HL-60/S4 (cell line): ENCODE measurements at regions not wholly inside any gene's neighbourhood (a gene's known extent, or its start where the extent isn't known, plus 50 kb on each side); places are given as distances from the start of the nearest gene placed in this dataset.

ENCODE experiments used
- in situ Hi-C: fragments of 300-500 bp; cut with MboI; formaldehyde crosslinking; loops from 2 replicates; pipeline ENCODE4 v1.14.3; 2022; ENCODE audit warnings: low sequenced_read_pairs

GRCh38 chr6:10307028-10307427 is 107.8 kb downstream of the TFAP2A start:
- in situ Hi-C loops: no loop called here

- in situ Hi-C loops: no loop called here
Measured at GRCh38 chr6:10305790-10306415, 109.0 kb downstream of the TFAP2A start.

GRCh38 chr6:10303608-10304506 is 111.0 kb downstream of the TFAP2A start:
- in situ Hi-C loops: no loop called here

- in situ Hi-C loops: no loop called here
Measured at GRCh38 chr6:10302566-10303235, 112.2 kb downstream of the TFAP2A start.

GRCh38 chr6:10300071-10300470 is 114.8 kb downstream of the TFAP2A start:
- in situ Hi-C loops: no loop called here

GRCh38 chr6:10297832-10298231 is 117.0 kb downstream of the TFAP2A start:
- in situ Hi-C loops: no loop called here

DNA sequence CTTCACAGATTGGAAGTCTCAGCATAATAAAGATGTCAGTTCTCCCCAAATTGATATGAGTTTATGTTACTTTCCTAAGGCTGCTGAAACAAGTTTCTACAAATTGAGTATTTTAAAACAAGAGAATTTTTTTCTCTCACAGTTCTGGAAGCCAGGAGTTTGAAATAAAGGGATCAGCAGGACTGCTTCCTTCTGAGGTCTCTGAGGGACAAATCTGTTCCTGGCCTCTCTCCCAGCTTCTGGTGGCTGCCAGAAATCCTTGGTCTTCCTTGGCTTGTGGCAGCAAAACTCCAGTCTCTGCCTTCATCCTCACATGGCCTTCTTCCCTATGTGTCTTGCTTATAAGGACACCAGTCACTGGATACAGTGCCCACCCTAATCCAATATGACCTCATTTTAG is 136.1 kb downstream of the TFAP2A start:
- in situ Hi-C loops: no loop called here

GRCh38 chr6:10276660-10277287 is 138.1 kb downstream of the TFAP2A start:
- in situ Hi-C loops: no loop called here

DNA sequence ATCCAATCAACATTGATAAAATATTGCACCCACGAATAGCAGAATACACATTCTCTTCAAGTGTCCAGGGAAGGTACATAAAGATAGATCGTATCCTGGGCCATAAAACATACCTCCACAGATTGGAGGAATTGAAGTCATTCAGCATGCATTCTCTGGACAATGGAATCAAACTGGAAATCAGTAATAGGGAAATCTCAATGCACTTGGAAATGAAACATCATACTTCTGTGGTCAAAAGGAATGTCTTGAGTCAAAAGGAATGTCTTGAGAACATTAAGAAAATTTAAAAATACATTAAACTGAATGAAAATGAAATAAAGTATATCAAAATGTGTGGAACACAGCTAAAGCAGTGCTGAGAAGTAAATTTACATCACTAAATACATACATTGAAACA is 138.8 kb downstream of the TFAP2A start:
- in situ Hi-C loops: no loop called here

DNA sequence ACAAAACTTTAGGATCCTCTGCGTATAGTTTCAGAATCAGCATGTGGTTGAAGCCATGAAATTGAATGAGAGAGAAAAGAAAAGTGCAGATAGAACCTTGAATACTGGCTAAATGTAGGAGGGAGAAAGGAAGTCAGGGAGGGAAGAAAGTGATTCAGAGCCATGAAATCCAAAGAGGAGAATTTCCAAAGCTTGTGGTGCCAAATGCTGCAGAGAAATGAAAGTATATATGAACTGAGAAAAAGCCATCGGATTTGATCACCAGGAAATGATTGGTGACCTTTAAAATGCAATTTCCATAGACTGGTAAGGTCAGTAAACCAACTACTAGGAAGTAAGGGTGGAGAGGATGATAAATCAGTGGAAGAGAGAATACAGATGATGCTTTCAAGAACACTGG is 142.3 kb downstream of the TFAP2A start:
- in situ Hi-C loops: no loop called here

DNA sequence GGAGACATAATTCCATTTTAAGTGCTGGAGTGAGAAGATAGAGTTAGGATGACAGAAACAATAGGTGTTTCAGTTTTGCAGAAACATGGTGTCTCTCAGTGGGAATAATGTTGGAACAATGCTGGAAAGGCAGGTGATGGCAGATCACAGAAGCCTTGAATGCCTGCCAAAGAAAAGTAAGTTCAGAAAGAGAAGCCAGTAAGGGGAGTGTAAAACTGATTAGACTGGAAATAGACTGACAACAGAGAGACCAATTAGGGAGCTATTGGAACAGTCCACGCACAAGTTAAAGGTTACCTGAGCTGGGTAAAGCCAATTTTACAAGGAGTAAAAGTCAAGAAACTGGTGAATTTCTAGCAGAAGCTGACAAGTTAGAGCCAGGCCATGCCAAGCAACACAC is 142.9 kb downstream of the TFAP2A start:
- in situ Hi-C loops: no loop called here

GRCh38 chr6:10269814-10270472 is 144.9 kb downstream of the TFAP2A start:
- in situ Hi-C loops: no loop called here

DNA sequence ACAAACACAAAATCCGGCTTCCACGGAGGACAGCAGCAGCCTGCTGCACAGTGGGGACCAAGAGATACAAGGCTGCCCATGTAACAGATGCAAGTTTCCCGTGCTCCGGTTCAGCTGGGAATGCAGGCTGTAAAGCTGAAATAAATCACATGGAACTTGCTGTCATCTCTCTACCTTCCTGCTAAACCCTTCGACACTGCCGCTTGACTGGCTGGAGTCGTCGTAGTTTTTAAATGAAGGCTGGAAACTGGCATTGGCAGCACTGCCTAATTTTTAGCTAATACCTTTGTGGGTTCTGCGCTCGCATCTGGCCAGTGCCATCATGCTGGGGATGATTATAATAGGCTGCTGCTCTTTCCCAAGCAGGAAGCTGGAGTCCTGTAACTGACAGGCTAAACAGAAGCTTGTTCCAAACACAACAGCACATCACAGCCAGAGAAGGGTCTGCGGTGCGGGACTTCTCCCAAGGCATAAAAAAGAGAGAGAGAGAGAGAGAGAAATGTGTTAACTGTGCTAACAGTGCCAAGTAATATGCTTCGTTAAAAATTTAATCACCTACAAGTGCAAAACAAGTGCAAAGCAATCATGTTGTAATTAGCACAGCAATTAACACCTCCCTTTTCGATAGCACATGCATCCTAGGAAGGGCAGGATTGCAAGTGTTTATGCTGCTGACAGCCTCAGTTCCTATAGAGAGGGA is 146.1 kb downstream of the TFAP2A start:
- in situ Hi-C loops: no loop called here

DNA sequence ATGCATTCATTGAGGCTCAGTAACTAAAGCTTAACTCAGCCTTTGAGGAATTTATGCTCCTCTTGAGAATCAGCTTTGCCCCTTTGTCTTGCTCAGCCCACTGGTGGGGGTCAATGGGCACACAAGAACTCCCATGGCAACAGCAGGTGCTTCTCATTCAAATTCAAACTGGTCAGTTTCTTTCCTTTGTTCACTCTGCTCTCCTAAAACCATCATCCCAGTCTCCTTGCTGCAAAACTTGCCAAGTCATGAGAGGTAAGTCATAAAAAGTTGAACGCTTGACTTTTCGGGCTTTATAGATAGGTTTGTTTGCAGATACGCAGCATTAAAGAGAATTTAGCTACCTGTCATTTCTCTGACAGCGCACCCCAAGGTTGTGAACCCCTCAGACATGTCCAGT is 146.8 kb downstream of the TFAP2A start:
- in situ Hi-C loops: no loop called here

DNA sequence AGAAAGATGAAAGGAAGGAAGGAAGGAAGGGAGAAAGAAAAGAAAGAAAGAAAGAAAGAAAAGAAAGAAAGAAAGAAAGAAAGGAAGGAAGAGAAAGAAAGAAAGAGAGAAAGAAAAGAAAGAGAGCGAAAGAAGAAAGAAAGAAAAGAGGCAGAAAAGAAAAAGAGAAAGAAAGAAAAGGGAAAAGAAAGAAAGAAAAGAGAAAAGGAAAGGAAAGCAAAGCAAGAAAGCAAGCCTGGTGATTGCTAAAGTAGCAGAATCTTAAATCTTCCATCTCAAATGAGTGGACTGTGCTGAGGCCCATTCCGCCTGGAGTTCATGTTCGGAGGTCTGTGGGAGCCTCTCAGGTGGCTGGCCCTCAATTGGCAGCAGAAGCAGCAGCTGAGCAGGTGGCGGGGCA is 148.4 kb downstream of the TFAP2A start:
- in situ Hi-C loops: no loop called here

DNA sequence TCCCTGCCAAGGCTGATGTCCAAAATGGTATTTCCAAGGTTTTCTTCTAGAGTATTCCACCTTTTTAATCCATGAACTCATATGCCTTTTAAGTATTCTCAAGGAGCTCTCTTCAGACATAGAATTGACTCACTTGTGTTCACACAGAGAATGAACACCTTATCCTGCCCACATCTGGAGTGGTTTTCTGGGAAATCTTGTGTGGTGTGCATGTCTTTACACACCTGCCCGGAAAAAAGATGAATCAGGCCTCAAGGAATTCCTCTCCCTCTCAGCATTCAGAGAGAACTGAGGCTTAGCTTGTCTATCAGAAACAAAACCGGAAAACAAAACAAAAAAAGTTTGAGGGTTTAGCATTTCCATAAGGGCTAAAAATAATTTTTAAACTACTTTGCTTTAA is 148.8 kb downstream of the TFAP2A start:
- in situ Hi-C loops: no loop called here

- in situ Hi-C loops: no loop called here
Measured at GRCh38 chr6:10262505-10262904, 152.4 kb downstream of the TFAP2A start.

DNA sequence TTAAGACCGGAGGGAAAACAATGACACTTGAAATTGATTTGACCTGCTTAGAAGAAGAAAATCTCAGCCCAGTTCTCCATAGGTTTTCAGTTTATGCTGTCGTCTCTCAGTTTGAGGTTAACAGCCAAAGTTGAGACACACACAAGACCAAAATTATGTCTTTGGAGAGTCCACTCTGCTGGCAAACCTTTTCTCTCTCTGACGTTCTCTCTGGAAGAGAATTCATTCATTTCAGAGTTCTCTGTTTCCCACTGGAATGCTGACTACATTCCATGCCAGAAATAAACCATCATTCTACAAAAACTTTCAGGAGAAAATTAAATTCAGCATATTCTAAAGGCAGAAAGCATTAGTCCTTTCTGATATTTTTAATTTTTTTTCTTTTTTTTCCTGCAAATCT is 155.2 kb downstream of the TFAP2A start:
- in situ Hi-C loops: no loop called here

GRCh38 chr6:10258341-10258740 is 156.5 kb downstream of the TFAP2A start:
- in situ Hi-C loops: no loop called here

GRCh38 chr6:10256113-10256690 is 158.7 kb downstream of the TFAP2A start:
- in situ Hi-C loops: no loop called here
